CD4-positive, alpha-beta T cell (primary cell): ENCODE measurements at regions not wholly inside any gene's neighbourhood (a gene's known extent, or its start where the extent isn't known, plus 50 kb on each side); places are given as distances from the start of the nearest gene placed in this dataset.

ENCODE experiments used
- ATAC-seq: fragments of 200-7000 bp; cut with Tn5 transposase; one replicate; pipeline ENCODE4 v1.10.0; 2022; ENCODE audit warnings: mild to moderate bottlenecking; ENCODE audit not compliant: poor library complexity
- CTCF ChIA-PET: fragments of 350-600 bp; sonication (Branson Sonifier 250); formaldehyde crosslinking; loops from one replicate; lab custom pipeline; 2021; ENCODE audit warnings: antibody characterized with exemption, inconsistent platforms; lab: Charles Lee
- POLR2A ChIA-PET: fragments of 350-600 bp; sonication (Branson Sonifier 250); formaldehyde crosslinking; loops from one replicate; lab custom pipeline; 2021; ENCODE audit warnings: antibody characterized with exemption, inconsistent platforms; lab: Charles Lee
- DNase-seq, 14 experiments: peaks; one replicate each; pipeline ENCODE4 v3.0.0-alpha.2; 2013 to 2020; ENCODE audit warnings: mixed read lengths in 2 of 14
- H3K27ac ChIP-seq, 2 donors: one replicate each; pipeline versions ENCODE4 v1.5.1 to v1.7.0; 2013; ENCODE audit warnings: low read length in 2 of 2, low read depth in 1 of 2, mild to moderate bottlenecking in 1 of 2
- H3K27me3 ChIP-seq, 2 experiments: 1 replicate in 1 of 2; 2 replicates in 1 of 2; pipeline versions ENCODE4 v1.6.1 to v1.7.0; 2013; ENCODE audit warnings: low read length in 2 of 2, control low read depth in 1 of 2, mild to moderate bottlenecking in 1 of 2, moderate library complexity in 1 of 2; ENCODE audit not compliant: insufficient read depth in 2 of 2, control insufficient read depth in 1 of 2
- H3K36me3 ChIP-seq: one replicate; pipeline ENCODE4 v1.6.1; 2013; ENCODE audit warnings: low read length, control low read depth; ENCODE audit not compliant: insufficient read depth
- H3K4me1 ChIP-seq: one replicate; pipeline ENCODE4 v1.6.1; 2013; ENCODE audit warnings: low read length, control low read depth; ENCODE audit not compliant: insufficient read depth
- H3K4me3 ChIP-seq: one replicate; pipeline ENCODE4 v1.5.1; 2013; ENCODE audit warnings: mild to moderate bottlenecking, low read length, moderate library complexity
- H3K9me3 ChIP-seq, 2 experiments: 1 replicate in 1 of 2; 2 replicates in 1 of 2; pipeline versions ENCODE4 v1.6.1 to v1.7.0; 2013; ENCODE audit warnings: low read length in 2 of 2, mild to moderate bottlenecking in 2 of 2, control low read depth in 1 of 2, moderate library complexity in 1 of 2; ENCODE audit not compliant: control insufficient read depth in 1 of 2, insufficient read depth in 1 of 2
- H3K27ac Mint-ChIP-seq: one replicate; pipeline ENCODE4 v1.8.0; 2020; ENCODE audit warnings: mixed read lengths
- H3K27me3 Mint-ChIP-seq: one replicate; pipeline ENCODE4 v1.8.0; 2021; ENCODE audit warnings: mixed read lengths
- H3K36me3 Mint-ChIP-seq: one replicate; pipeline ENCODE4 v1.8.0; 2021; ENCODE audit warnings: low read depth, mixed read lengths
- H3K4me1 Mint-ChIP-seq: one replicate; pipeline ENCODE4 v1.8.0; 2021; ENCODE audit warnings: low read depth, mixed read lengths
- H3K4me3 Mint-ChIP-seq: one replicate; pipeline ENCODE4 v1.8.0; 2020; ENCODE audit warnings: mild to moderate bottlenecking, mixed read lengths
- H3K9me3 Mint-ChIP-seq: one replicate; pipeline ENCODE4 v1.8.0; 2020; ENCODE audit warnings: mixed read lengths
- intact Hi-C, 2 experiments: fragments of 100-400 bp; cut with DNase I in 1 of 2; cut with micrococcal nuclease in 1 of 2; formaldehyde crosslinking; loops; one replicate each; pipeline versions ENCODE4 v1.15.1 to v1.9.0; 2023 to 2025; cut with DNase I, micrococcal nuclease
- TF ChIP-seq, protein P1 (sequence below): fragments of 200-600 bp; IDR thresholded peaks from one replicate; pipeline ENCODE4 v1.8.0; 2022; ENCODE audit warnings: antibody characterized with exemption, mild to moderate bottlenecking

DNA sequence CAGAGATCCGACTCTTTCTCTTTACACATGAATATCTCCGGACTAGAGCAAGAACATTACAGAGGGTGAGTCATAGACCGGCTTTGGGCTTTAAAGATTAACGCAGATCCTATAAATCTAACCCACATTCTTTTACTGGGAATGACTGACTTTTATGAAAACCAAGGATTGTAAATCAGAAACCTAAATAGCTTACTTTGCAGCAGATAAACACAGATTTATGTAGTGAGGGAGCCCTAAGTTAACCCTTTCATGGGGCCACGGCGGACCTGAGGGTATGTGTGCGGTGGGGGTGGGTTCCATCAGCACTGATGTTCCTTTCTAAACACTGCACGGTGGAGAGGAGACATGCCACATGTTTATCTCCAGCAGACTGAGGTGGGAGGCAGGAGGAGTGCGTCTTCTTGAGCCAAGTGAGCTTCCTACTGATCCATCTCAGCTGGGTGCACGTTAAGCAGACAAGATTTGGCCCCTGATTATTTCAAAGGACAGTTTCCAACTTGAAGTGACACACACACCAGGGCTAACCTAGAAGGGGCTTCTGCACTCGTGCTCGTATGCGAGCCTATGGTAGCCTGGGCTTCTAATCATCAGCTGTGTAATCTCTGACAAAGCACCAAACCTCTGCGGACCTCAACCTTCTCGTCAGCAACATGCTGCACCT is 127.6 kb downstream of the WDR11 start:
- H3K4me1 Mint-ChIP-seq, result no peaks in the 10 kb centered on the region
- no peak overlapping the region for H3K27ac ChIP-seq
- intact Hi-C loops, result no loop called here

DNA sequence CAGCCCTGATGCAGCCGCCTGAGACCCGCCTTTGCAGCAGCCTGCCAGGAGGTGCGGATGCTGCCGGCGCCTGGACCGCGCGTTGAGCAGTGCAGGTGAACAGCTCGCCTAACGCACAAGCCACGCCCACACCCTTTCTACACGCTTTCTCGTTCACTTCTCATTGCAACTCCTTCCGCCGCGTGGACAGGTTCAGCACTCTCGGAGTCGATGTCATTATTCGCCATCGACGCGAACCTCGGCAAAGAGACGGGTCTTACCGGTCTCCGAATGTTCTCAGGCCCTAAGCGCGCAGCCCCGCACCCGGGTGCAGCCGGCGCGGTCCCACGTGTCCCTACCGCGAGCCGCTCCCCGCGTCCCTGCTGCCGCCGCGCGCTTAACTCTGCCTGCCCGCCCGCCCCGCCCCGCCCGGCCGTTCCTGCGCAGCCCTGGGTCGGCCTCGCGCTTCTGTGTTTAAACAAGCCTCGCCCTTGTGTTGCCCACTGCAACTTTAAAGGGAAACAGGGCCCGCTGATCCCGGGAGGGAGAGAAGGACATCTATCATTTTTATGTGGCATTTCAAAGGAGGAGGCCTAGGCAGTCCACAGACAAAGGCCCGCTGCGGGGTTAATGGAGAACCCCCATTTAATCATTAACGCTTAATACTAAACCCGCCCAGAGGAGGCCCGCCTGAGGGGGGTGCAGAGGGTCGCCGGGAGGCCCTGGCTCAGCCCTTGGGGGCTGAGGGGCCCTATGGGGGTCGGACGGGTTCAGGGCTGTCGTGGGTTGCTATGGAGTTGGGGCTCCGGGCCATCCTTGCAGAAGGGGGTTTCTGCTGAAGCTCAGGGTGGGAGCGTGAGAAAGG is 128.5 kb downstream of the WDR11 start:
- Histone ChIP-seq H3K36me3 (no peaks in the 10 kb centered on the region), H3K4me3 (peak overlapping the region; percentile 20), H3K27ac (no peak overlapping the region), H3K27me3 (peaks cover 34 to 40% of the 10 kb centered on the region in 2 experiments), H3K9me3 (peaks cover 0 to 17% of the 10 kb centered on the region in 2 experiments), H3K4me1 (no peaks in the 10 kb centered on the region)
- ChIA-PET POLR2A (no interaction called here), CTCF (no interaction called here)
- TF ChIP-seq, protein P1, sequence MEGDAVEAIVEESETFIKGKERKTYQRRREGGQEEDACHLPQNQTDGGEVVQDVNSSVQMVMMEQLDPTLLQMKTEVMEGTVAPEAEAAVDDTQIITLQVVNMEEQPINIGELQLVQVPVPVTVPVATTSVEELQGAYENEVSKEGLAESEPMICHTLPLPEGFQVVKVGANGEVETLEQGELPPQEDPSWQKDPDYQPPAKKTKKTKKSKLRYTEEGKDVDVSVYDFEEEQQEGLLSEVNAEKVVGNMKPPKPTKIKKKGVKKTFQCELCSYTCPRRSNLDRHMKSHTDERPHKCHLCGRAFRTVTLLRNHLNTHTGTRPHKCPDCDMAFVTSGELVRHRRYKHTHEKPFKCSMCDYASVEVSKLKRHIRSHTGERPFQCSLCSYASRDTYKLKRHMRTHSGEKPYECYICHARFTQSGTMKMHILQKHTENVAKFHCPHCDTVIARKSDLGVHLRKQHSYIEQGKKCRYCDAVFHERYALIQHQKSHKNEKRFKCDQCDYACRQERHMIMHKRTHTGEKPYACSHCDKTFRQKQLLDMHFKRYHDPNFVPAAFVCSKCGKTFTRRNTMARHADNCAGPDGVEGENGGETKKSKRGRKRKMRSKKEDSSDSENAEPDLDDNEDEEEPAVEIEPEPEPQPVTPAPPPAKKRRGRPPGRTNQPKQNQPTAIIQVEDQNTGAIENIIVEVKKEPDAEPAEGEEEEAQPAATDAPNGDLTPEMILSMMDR, result no peak
- peaks cover 79% of the 10 kb centered on the region for H3K27me3 Mint-ChIP-seq
- no peaks in the 10 kb centered on the region for H3K4me1 Mint-ChIP-seq
- H3K4me3 Mint-ChIP-seq, result no peak overlapping the region
- intact Hi-C loops, result no loop called here
- H3K27ac Mint-ChIP-seq, result no peak overlapping the region
- DNase-seq (peak in 6 of 14 experiments; percentile 2 to 33 (median 10)), ATAC-seq (no peak)
- no peaks in the 10 kb centered on the region for H3K36me3 Mint-ChIP-seq
- no peaks in the 10 kb centered on the region for H3K9me3 Mint-ChIP-seq

More for the DNA sequence above, 127.6 kb downstream of the WDR11 start:
- Histone ChIP-seq H3K4me3 (no peak overlapping the region), H3K4me1 (no peaks in the 10 kb centered on the region), H3K27me3 (peaks cover 38 to 40% of the 10 kb centered on the region in 2 experiments), H3K36me3 (no peaks in the 10 kb centered on the region), H3K9me3 (peaks cover 0 to 12% of the 10 kb centered on the region in 2 experiments)
- no peak overlapping the region for H3K4me3 Mint-ChIP-seq
- no peaks in the 10 kb centered on the region for H3K9me3 Mint-ChIP-seq
- peaks cover 81% of the 10 kb centered on the region for H3K27me3 Mint-ChIP-seq
- H3K36me3 Mint-ChIP-seq, result no peaks in the 10 kb centered on the region
- no peak for DNase-seq
- ChIA-PET CTCF (no interaction called here), POLR2A (no interaction called here)
- TF ChIP-seq, protein P1, result no peak
- no peak for ATAC-seq
- H3K27ac Mint-ChIP-seq, result no peak overlapping the region

DNA sequence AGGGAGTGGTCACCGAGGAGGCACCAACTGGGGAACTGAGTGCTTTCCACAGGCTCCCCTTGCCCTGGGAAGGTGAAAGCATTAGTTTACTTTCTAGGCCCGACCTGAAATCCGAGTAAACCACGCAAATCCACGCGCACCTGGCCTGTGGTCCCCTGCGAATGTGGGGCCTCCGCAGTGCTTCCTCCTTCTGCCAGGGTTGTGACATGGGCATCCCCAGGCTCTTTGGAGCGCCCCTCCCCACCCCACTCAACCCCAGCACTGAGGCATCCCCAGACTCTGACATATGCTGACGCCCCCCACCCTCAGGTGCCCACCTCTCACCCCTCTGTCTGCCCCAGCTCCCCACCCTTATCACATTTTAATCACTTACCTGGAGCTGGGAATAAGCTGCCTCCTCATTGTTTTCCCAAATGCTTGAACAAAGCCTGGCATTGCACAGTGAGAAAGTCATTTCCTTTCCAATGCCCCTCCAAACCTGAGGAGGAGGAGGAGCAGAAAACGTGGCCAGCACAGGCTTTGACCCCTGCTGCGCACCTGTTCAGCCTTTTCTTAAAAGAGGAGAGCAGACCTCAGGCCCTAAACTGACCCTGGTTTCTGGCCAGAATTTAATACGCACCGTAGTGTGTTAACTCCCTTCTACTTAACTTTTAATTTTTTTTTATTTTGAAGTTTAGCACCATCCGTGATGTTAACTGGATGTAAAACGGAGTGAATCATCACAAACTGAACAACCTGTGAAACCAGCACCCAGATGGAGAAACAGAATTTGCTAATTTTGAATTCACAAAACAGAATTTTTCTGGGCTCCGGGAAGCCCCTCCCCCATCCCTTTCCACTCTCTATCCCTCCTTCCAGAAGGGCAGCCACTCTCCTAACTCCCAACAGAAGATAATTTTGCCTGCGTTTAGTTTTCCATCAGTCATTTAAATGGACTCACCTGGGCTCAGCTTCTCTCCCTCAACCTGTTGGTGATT is 129.4 kb downstream of the WDR11 start:
- Histone ChIP-seq H3K4me1 (no peaks in the 10 kb centered on the region), H3K36me3 (no peaks in the 10 kb centered on the region), H3K27ac (no peak overlapping the region), H3K4me3 (no peak overlapping the region), H3K27me3 (peaks cover 34 to 40% of the 10 kb centered on the region in 2 experiments), H3K9me3 (peaks cover 0 to 17% of the 10 kb centered on the region in 2 experiments)
- POLR2A ChIA-PET, result no interaction called here
- Mint-ChIP-seq H3K27ac (no peak overlapping the region), H3K4me1 (no peaks in the 10 kb centered on the region), H3K36me3 (no peaks in the 10 kb centered on the region), H3K27me3 (peaks cover 70% of the 10 kb centered on the region), H3K9me3 (no peaks in the 10 kb centered on the region), H3K4me3 (no peak overlapping the region)
- CTCF ChIA-PET, result no interaction called here
- DNase-seq (no peak), ATAC-seq (no peak)
- TF ChIP-seq, protein P1, result no peak
- intact Hi-C loops, result no loop called here
